MM.1S (cell line): ENCODE measurements at regions not wholly inside any gene's neighbourhood (a gene's known extent, or its start where the extent isn't known, plus 50 kb on each side); places are given as distances from the start of the nearest gene placed in this dataset.
"Not testable (repeated sequence)": the region's sequence is repeated elsewhere in the genome, so short reads cannot be mapped to it uniquely, and the experiment has no call there.

Experiments used
- EZH2 ChIP-seq: fragments of 300-600 bp; sonication (generic); optimal IDR thresholded peaks from 2 replicates; pipeline ENCODE3; 2017; ENCODE audit warnings: low read depth, mild to moderate bottlenecking, antibody characterized with exemption, low read length, mixed read lengths
- EZH2phosphoT487 ChIP-seq: fragments of 300-600 bp; sonication (generic); IDR thresholded peaks from 2 replicates; pipeline ENCODE4 v1.6.1; 2018; ENCODE audit warnings: antibody characterized with exemption, low read length
- TF ChIP-seq, protein P1 (sequence below): fragments of 300-600 bp; sonication (generic); IDR thresholded peaks from 2 replicates; pipeline ENCODE4 v1.5.1; 2016; ENCODE audit warnings: antibody characterized with exemption, low read length, mixed read lengths

DNA sequence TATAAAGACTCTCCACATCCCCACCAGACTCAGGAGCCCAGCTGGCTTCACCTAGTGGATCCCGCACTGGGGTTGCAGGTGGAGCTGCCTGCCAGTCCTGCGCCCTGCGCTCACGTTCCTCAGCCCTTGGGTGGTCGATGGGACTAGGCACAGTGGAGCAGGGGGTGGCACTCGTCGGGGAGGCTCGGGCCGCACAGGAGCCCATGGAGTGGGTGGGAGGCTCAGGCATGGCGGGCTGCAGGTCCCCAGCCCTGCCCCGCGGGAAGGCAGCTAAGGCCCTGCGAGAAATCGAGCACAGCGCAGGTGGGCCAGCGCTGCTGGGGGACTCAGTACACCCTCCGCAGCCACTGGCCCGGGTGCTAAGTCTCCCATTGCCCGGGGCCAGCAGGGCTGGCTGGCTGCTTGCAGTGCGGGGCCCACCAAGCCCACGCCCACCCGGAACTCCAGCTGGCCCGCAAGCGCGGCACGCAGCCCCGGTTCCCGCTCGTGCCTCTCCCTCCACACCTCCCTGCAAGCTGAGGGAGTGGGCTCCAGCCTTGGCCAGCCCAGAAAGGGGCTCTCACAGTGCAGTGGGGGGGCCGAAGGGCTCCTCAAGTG lies 371.8 kb downstream of the PRDM5 start:
- TF ChIP-seq, protein P1, sequence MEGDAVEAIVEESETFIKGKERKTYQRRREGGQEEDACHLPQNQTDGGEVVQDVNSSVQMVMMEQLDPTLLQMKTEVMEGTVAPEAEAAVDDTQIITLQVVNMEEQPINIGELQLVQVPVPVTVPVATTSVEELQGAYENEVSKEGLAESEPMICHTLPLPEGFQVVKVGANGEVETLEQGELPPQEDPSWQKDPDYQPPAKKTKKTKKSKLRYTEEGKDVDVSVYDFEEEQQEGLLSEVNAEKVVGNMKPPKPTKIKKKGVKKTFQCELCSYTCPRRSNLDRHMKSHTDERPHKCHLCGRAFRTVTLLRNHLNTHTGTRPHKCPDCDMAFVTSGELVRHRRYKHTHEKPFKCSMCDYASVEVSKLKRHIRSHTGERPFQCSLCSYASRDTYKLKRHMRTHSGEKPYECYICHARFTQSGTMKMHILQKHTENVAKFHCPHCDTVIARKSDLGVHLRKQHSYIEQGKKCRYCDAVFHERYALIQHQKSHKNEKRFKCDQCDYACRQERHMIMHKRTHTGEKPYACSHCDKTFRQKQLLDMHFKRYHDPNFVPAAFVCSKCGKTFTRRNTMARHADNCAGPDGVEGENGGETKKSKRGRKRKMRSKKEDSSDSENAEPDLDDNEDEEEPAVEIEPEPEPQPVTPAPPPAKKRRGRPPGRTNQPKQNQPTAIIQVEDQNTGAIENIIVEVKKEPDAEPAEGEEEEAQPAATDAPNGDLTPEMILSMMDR = not testable (repeated sequence)
- not testable (repeated sequence) for TF ChIP-seq EZH2, EZH2phosphoT487
